ENCODE measurements at regions not wholly inside any gene's neighbourhood (a gene's known extent, or its start where the extent isn't known, plus 50 kb on each side); places are given as distances from the start of the nearest gene placed in this dataset.
A peak's percentile ranks its signal among the peaks of the same experiment; 100 is the strongest.
"Not testable (repeated sequence)": the region's sequence is repeated elsewhere in the genome, so short reads cannot be mapped to it uniquely, and the experiment has no call there.

GRCh38 chr3:103247459-103247858 is 812.6 kb downstream of the ZPLD1 start:
- no peak for DNase-seq
- Histone ChIP-seq H3K36me3 (replicated peaks in 1 of 2; ENCODE audit: insufficient read depth in 1 of 2, low read depth in 2 of 2) (no peaks in the 10 kb centered on the region), H3K27me3 (no peaks in the 10 kb centered on the region), H3K4me1 (no peaks in the 10 kb centered on the region), H3K4me3 (no peak overlapping the region), H3K9me3 (no peaks in the 10 kb centered on the region), H3K27ac (no peak overlapping the region)
- ATAC-seq, result no peak
- no peak for TF ChIP-seq CTCF (IDR thresholded peaks at IDR 0.05)
- no peak for TF ChIP-seq POLR2A (IDR thresholded peaks at IDR 0.05)
- intact Hi-C loops (cut with DNase I), result no loop called here

- H3K27me3 ChIP-seq; intact Hi-C loops (cut with DNase I); H3K4me1 ChIP-seq; DNase-seq; H3K36me3 ChIP-seq (replicated peaks in 1 of 2; ENCODE audit: insufficient read depth in 1 of 2, low read depth in 2 of 2); H3K4me3 ChIP-seq; H3K9me3 ChIP-seq; ATAC-seq; H3K27ac ChIP-seq: not testable (repeated sequence)
- 87 to 92% methylated on average over 6 to 12 of the region's 24 CpGs for WGBS, 2 donors
Observed at GRCh38 chr3:103254827-103255226, 820.0 kb downstream of the ZPLD1 start.

GRCh38 chr3:103269287-103269686 is 834.5 kb downstream of the ZPLD1 start:
- H3K4me3 ChIP-seq, result no peak overlapping the region
- H3K4me1 ChIP-seq, result no peaks in the 10 kb centered on the region
- H3K27ac ChIP-seq, result no peak overlapping the region
- TF ChIP-seq POLR2A (IDR thresholded peaks at IDR 0.05) (no peak), CTCF (IDR thresholded peaks at IDR 0.05) (no peak)
- no peak for ATAC-seq
- no peaks in the 10 kb centered on the region for H3K36me3 ChIP-seq (replicated peaks in 1 of 2; ENCODE audit: insufficient read depth in 1 of 2, low read depth in 2 of 2)
- intact Hi-C loops (cut with DNase I), result no loop called here
- H3K27me3 ChIP-seq, result no peaks in the 10 kb centered on the region
- H3K9me3 ChIP-seq, result peaks cover 0 to 9% (median 0%) of the 10 kb centered on the region in 3 donors
- no peak for DNase-seq

GRCh38 chr3:103271575-103271974 is 836.8 kb downstream of the ZPLD1 start:
- intact Hi-C loops (cut with DNase I), result no loop called here
- Histone ChIP-seq H3K27ac (no peak overlapping the region), H3K27me3 (no peaks in the 10 kb centered on the region), H3K4me3 (no peak overlapping the region), H3K36me3 (replicated peaks in 1 of 2; ENCODE audit: insufficient read depth in 1 of 2, low read depth in 2 of 2) (no peaks in the 10 kb centered on the region), H3K4me1 (no peaks in the 10 kb centered on the region), H3K9me3 (peaks cover 0 to 9% (median 0%) of the 10 kb centered on the region in 3 donors)
- 48 to 50% methylated on average over 2 of the region's 2 CpGs for WGBS, 2 donors
- TF ChIP-seq CTCF (IDR thresholded peaks at IDR 0.05), result no peak
- TF ChIP-seq POLR2A (IDR thresholded peaks at IDR 0.05), result no peak
- ATAC-seq, result no peak
- DNase-seq, result no peak

- intact Hi-C loops (cut with DNase I), result no loop called here
- Histone ChIP-seq H3K4me3 (no peak overlapping the region), H3K36me3 (replicated peaks in 1 of 2; ENCODE audit: insufficient read depth in 1 of 2, low read depth in 2 of 2) (no peaks in the 10 kb centered on the region), H3K9me3 (no peaks in the 10 kb centered on the region), H3K27me3 (no peaks in the 10 kb centered on the region), H3K4me1 (no peaks in the 10 kb centered on the region), H3K27ac (no peak overlapping the region)
- DNase-seq (no peak), ATAC-seq (no peak)
- WGBS, 2 donors, result 32 to 40% methylated on average over 2 of the region's 2 CpGs
- TF ChIP-seq POLR2A (IDR thresholded peaks at IDR 0.05) (no peak), CTCF (IDR thresholded peaks at IDR 0.05) (peak in 5 of 7 experiments; percentile 1 to 26 (median 18))
Observed at GRCh38 chr3:103295974-103296570, 861.3 kb downstream of the ZPLD1 start.

- DNase-seq; intact Hi-C loops (cut with DNase I): not testable (repeated sequence)
Observed at GRCh38 chr3:103297502-103297901, 862.7 kb downstream of the ZPLD1 start.

More at GRCh38 chr3:103297502-103297901, 862.7 kb downstream of the ZPLD1 start:
- H3K27ac ChIP-seq; H3K9me3 ChIP-seq; H3K4me1 ChIP-seq; H3K36me3 ChIP-seq (replicated peaks in 1 of 2; ENCODE audit: insufficient read depth in 1 of 2, low read depth in 2 of 2); H3K27me3 ChIP-seq; H3K4me3 ChIP-seq; ATAC-seq: not testable (repeated sequence)
- 82 to 85% methylated on average over 11 of the region's 11 CpGs for WGBS, 2 donors

Data from body of pancreas (tissue), 4 donors.